Activated CD8-positive, alpha-beta memory T cell treated with anti-CD3 and anti-CD28 coated beads for 48 hours (primary cell): ENCODE measurements at regions not wholly inside any gene's neighbourhood (a gene's known extent, or its start where the extent isn't known, plus 50 kb on each side); places are given as distances from the start of the nearest gene placed in this dataset.

Experiments
- DNase-seq, 3 experiments: peaks; one replicate each; pipeline ENCODE4 v3.0.0-alpha.2; 2020; ENCODE audit warnings: low read depth in 2 of 3, low spot score in 2 of 3

- no peak for DNase-seq
Measured at GRCh38 chr11:15579287-15580001, 464.7 kb downstream of the INSC start.

GRCh38 chr11:15580056-15580774, 465.5 kb downstream of the INSC start:
- no peak for DNase-seq

GRCh38 chr11:15580775-15581095, 466.0 kb downstream of the INSC start:
- DNase-seq, result no peak

- DNase-seq, result no peak
Measured at GRCh38 chr11:15584158-15584557, 469.4 kb downstream of the INSC start.

GRCh38 chr11:15585602-15586331, 471.0 kb downstream of the INSC start:
- no peak for DNase-seq

GRCh38 chr11:15586741-15587473, 472.2 kb downstream of the INSC start:
- DNase-seq, result no peak

GRCh38 chr11:15589070-15589626, 474.4 kb downstream of the INSC start:
- DNase-seq, result no peak

- DNase-seq, result no peak
Measured at GRCh38 chr11:15590132-15590531, 475.4 kb downstream of the INSC start.

- DNase-seq, result no peak
Measured at GRCh38 chr11:15591112-15591537, 476.4 kb downstream of the INSC start.

- DNase-seq, result no peak
Measured at GRCh38 chr11:15594607-15595006, 479.9 kb downstream of the INSC start.

GRCh38 chr11:15599376-15599775, 484.7 kb downstream of the INSC start:
- DNase-seq, result no peak

GRCh38 chr11:15602047-15602446, 487.3 kb downstream of the INSC start:
- DNase-seq, result no peak

- no peak for DNase-seq
Measured at GRCh38 chr11:15602785-15603567, 488.3 kb downstream of the INSC start.

- DNase-seq, result no peak
Measured at GRCh38 chr11:15605094-15605493, 490.4 kb downstream of the INSC start.

GRCh38 chr11:15607361-15608036, 492.8 kb downstream of the INSC start:
- no peak for DNase-seq

- DNase-seq, result no peak
Measured at GRCh38 chr11:15609445-15609844, 494.7 kb downstream of the INSC start.

GRCh38 chr11:15610881-15611280, 496.2 kb downstream of the INSC start:
- DNase-seq, result no peak

GRCh38 chr11:15613251-15613650, 498.5 kb downstream of the INSC start:
- DNase-seq, result no peak

GRCh38 chr11:15613789-15614188, 499.1 kb downstream of the INSC start:
- DNase-seq, result no peak
